ENCODE measurements at regions not wholly inside any gene's neighbourhood (a gene's known extent, or its start where the extent isn't known, plus 50 kb on each side); places are given as distances from the start of the nearest gene placed in this dataset.
A peak's percentile ranks its signal among the peaks of the same experiment; 100 is the strongest.

- H3K4me3 ChIP-seq: no peak overlapping the region
- no peaks in the 10 kb centered on the region for H3K36me3 ChIP-seq
- H3K4me1 ChIP-seq: no peaks in the 10 kb centered on the region
- 78% methylated on average over 1 of the region's 1 CpG for WGBS
- H3K9me3 ChIP-seq: no peaks in the 10 kb centered on the region
- TF ChIP-seq EP300 (IDR thresholded peaks at IDR 0.05) (no peak), POLR2A (IDR thresholded peaks at IDR 0.05) (no peak), POLR2AphosphoS5 (IDR thresholded peaks at IDR 0.05) (no peak), CTCF (IDR thresholded peaks at IDR 0.05) (no peak)
- no peak overlapping the region for H3K27ac ChIP-seq
- no peaks in the 10 kb centered on the region for H3K27me3 ChIP-seq
- DNase-seq (ENCODE audit: low spot score in 2 of 2): no peak
Observed at GRCh38 chr4:177225605-177226004, 84.1 kb upstream of the NEIL3 start.

- Histone ChIP-seq H3K4me1 (no peaks in the 10 kb centered on the region), H3K27me3 (no peaks in the 10 kb centered on the region), H3K36me3 (no peaks in the 10 kb centered on the region), H3K4me3 (no peak overlapping the region), H3K9me3 (no peaks in the 10 kb centered on the region), H3K27ac (no peak overlapping the region)
- WGBS: 95% methylated on average over 13 of the region's 21 CpGs
- no peak for DNase-seq (ENCODE audit: low spot score in 2 of 2)
- TF ChIP-seq EP300 (IDR thresholded peaks at IDR 0.05) (no peak), CTCF (IDR thresholded peaks at IDR 0.05) (no peak)
Observed at GRCh38 chr4:177227636-177228035, 82.0 kb upstream of the NEIL3 start.

GRCh38 chr4:177228599-177228998 lies 81.1 kb upstream of the NEIL3 start:
- H3K4me1 ChIP-seq: no peaks in the 10 kb centered on the region
- DNase-seq (ENCODE audit: low spot score in 2 of 2): no peak
- H3K27ac ChIP-seq: no peak overlapping the region
- 87% methylated on average over 4 of the region's 4 CpGs for WGBS
- no peaks in the 10 kb centered on the region for H3K36me3 ChIP-seq
- H3K9me3 ChIP-seq: no peaks in the 10 kb centered on the region
- H3K27me3 ChIP-seq: no peaks in the 10 kb centered on the region
- TF ChIP-seq POLR2A (IDR thresholded peaks at IDR 0.05): no peak
- no peak for TF ChIP-seq CTCF (IDR thresholded peaks at IDR 0.05)
- no peak overlapping the region for H3K4me3 ChIP-seq

DNA sequence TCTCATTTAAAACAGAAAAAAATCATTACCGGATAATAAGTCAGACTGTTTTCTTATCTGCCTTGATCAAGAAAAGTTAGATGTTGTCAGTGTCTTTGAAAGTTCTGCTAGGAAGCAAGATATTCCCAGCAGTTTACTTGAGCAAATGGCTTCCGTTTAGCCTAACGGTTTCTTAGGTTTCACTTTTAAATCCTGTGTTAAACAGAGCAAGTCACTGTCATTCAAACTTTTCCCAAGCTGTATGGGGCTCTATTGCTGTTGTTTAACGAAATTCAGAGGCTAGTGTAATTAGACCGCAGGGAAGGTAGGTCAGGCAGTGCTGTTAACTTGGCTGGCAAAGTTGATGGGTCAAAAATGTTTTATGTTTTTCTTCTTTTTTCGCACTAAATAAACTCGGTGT lies 80.3 kb upstream of the NEIL3 start:
- no peaks in the 10 kb centered on the region for H3K36me3 ChIP-seq
- no peak overlapping the region for H3K27ac ChIP-seq
- no peak for TF ChIP-seq EP300 (IDR thresholded peaks at IDR 0.05)
- H3K4me1 ChIP-seq: no peaks in the 10 kb centered on the region
- DNase-seq (ENCODE audit: low spot score in 2 of 2): no peak
- 36% methylated on average over 7 of the region's 7 CpGs for WGBS
- H3K27me3 ChIP-seq: no peaks in the 10 kb centered on the region
- H3K9me3 ChIP-seq: no peaks in the 10 kb centered on the region
- H3K4me3 ChIP-seq: peak overlapping the region; percentile 15

DNA sequence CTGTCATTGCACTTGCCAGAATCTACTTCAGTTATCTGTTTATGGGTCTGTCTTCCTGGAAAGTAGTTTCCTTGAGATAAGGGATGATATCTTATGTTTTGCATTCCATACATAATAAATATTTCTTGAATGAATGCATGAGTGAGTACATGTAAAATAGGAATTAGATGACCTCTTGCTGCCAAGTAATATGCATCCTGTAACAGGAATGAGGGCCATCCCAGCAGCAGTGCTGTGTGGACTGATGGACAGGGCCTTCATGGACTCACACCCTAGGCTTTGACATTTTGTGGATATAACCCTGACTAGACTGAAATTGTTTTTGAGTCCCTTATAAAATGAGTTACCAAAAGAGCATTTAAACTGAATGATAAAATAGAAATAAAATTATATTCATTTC lies 77.2 kb upstream of the NEIL3 start:
- H3K4me3 ChIP-seq: no peak overlapping the region
- H3K36me3 ChIP-seq: no peaks in the 10 kb centered on the region
- DNase-seq (ENCODE audit: low spot score in 2 of 2): no peak
- H3K9me3 ChIP-seq: no peaks in the 10 kb centered on the region
- H3K27me3 ChIP-seq: no peaks in the 10 kb centered on the region
- TF ChIP-seq POLR2AphosphoS5 (IDR thresholded peaks at IDR 0.05): no peak
- no peak for TF ChIP-seq EP300 (IDR thresholded peaks at IDR 0.05)
- no peak for TF ChIP-seq CTCF (IDR thresholded peaks at IDR 0.05)
- no peak for TF ChIP-seq POLR2A (IDR thresholded peaks at IDR 0.05)
- H3K27ac ChIP-seq: no peak overlapping the region
- H3K4me1 ChIP-seq: no peaks in the 10 kb centered on the region

GRCh38 chr4:177235026-177235425 lies 74.6 kb upstream of the NEIL3 start:
- DNase-seq (ENCODE audit: low spot score in 2 of 2): no peak
- Histone ChIP-seq H3K27me3 (no peaks in the 10 kb centered on the region), H3K4me3 (no peak overlapping the region), H3K36me3 (no peaks in the 10 kb centered on the region), H3K9me3 (no peaks in the 10 kb centered on the region), H3K4me1 (no peaks in the 10 kb centered on the region), H3K27ac (no peak overlapping the region)
- TF ChIP-seq CTCF (IDR thresholded peaks at IDR 0.05): no peak
- TF ChIP-seq POLR2A (IDR thresholded peaks at IDR 0.05): no peak
- TF ChIP-seq EP300 (IDR thresholded peaks at IDR 0.05): no peak
- TF ChIP-seq POLR2AphosphoS5 (IDR thresholded peaks at IDR 0.05): no peak
- 76% methylated on average over 1 of the region's 1 CpG for WGBS

Measured in suprapubic skin (tissue), 4 donors.